Stomach (tissue), 8 donors: ENCODE measurements at regions not wholly inside any gene's neighbourhood (a gene's known extent, or its start where the extent isn't known, plus 50 kb on each side); places are given as distances from the start of the nearest gene placed in this dataset.
A peak's percentile ranks its signal among the peaks of the same experiment; 100 is the strongest.

Experiments
- DNase-seq, 2 donors: peaks; one replicate each; pipeline versions ENCODE4 v3.0.0 to v3.0.0-alpha.2; 2013 to 2019
- H3K27ac ChIP-seq, 5 donors: fragments of 200-600 bp in 4 of 5; sonication (generic) in 4 of 5; one replicate each; pipeline ENCODE4 v1.5.1; 2013 to 2019; ENCODE audit warnings: mild to moderate bottlenecking in 1 of 5, moderate library complexity in 1 of 5
- H3K27me3 ChIP-seq, 3 donors: fragments of 200-600 bp; sonication (generic); one replicate each; pipeline ENCODE4 v1.5.1; 2017 to 2019; ENCODE audit warnings: mixed run types in 1 of 3
- H3K36me3 ChIP-seq, 4 donors: fragments of 200-600 bp; sonication (generic); 1 replicate in 3 of 4; 2 replicates in 1 of 4; pipeline ENCODE4 v1.5.1; 2016 to 2019
- H3K4me1 ChIP-seq, 4 donors: fragments of 200-600 bp; sonication (generic); one replicate each; pipeline ENCODE4 v1.5.1; 2016 to 2019
- H3K4me3 ChIP-seq, 4 donors: fragments of 200-600 bp; sonication (generic) in 3 of 4; one replicate each; pipeline ENCODE4 v1.5.1; 2016 to 2019; ENCODE audit warnings: mild to moderate bottlenecking in 1 of 4
- H3K9me3 ChIP-seq, 4 donors: fragments of 200-600 bp; sonication (generic); one replicate each; pipeline ENCODE4 v1.5.1; 2016 to 2019
- EP300 ChIP-seq: sonication (generic); formaldehyde crosslinking; IDR thresholded peaks from one replicate; pipeline ENCODE4 v1.6.1; 2017; ENCODE audit warnings: antibody characterized with exemption
- POLR2A ChIP-seq, 4 donors: fragments of 450-650 bp; IDR thresholded peaks; one replicate each; pipeline ENCODE4 v1.6.1; 2016; ENCODE audit warnings: antibody characterized with exemption in 4 of 4, control low read depth in 2 of 4, mild to moderate bottlenecking in 1 of 4, moderate library complexity in 1 of 4
- POLR2AphosphoS5 ChIP-seq, 3 donors: sonication (generic); formaldehyde crosslinking; IDR thresholded peaks; one replicate each; pipeline ENCODE4 v1.6.1; 2016; ENCODE audit warnings: antibody characterized with exemption in 3 of 3
- WGBS, 5 donors: extraction: QIAGEN DNeasy Blood & Tissue Kit in 3 of 5; methylation state at CpG; one replicate each; pipeline versions ENCODE4 v1.1.5 to v1.1.7; 2013 to 2018; 5-methylcytosine and 5-hydroxymethylcytosine counted together
- intact Hi-C: fragments of 100-400 bp; cut with DNase I; formaldehyde crosslinking; loops from one replicate; pipeline ENCODE4 v1.15.1; 2023; ENCODE audit warnings: low total_unique reads
- TF ChIP-seq, protein P1 (sequence below), 7 experiments: fragments of 450-650 bp in 4 of 7; fragments of 200-600 bp in 3 of 7; sonication (generic) in 3 of 7; IDR thresholded peaks; one replicate each; pipeline ENCODE4 v1.5.1; 2016 to 2019; ENCODE audit warnings: antibody characterized with exemption in 7 of 7, control low read depth in 2 of 7, mild to moderate bottlenecking in 1 of 7
- donor health status: healthy with polysubstance abuse.
- donor health status: Bipolar disorder and iron deficiency.
- donor health status: healthy.

DNA sequence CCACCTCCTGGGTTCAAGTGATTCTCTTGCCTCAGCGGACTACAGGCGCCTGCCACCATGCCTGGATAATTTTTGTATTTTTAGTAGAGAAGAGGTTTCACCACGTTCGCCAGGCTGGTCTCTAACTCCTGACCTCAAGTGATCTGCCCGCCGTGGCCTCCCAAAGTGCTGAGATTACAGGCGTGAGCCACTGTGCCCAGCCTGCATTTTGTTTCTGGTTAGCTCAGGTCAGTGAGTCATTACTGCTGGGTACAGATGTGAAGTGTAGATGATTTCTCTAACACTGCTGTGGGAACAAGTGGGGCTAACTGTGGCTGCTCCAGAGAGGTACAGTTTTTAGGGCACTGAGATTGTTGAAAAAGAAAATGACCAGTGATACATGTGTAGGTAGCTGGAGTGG is 188.6 kb downstream of the PRL start:
- Histone ChIP-seq H3K27me3 (no peaks in the 10 kb centered on the region), H3K4me3 (no peak overlapping the region), H3K27ac (no peak overlapping the region), H3K36me3 (no peaks in the 10 kb centered on the region), H3K9me3 (no peaks in the 10 kb centered on the region), H3K4me1 (no peaks in the 10 kb centered on the region)
- WGBS, 5 donors, result 68 to 78% (median 76%) methylated on average over 7 of the region's 7 CpGs
- TF ChIP-seq, protein P1, sequence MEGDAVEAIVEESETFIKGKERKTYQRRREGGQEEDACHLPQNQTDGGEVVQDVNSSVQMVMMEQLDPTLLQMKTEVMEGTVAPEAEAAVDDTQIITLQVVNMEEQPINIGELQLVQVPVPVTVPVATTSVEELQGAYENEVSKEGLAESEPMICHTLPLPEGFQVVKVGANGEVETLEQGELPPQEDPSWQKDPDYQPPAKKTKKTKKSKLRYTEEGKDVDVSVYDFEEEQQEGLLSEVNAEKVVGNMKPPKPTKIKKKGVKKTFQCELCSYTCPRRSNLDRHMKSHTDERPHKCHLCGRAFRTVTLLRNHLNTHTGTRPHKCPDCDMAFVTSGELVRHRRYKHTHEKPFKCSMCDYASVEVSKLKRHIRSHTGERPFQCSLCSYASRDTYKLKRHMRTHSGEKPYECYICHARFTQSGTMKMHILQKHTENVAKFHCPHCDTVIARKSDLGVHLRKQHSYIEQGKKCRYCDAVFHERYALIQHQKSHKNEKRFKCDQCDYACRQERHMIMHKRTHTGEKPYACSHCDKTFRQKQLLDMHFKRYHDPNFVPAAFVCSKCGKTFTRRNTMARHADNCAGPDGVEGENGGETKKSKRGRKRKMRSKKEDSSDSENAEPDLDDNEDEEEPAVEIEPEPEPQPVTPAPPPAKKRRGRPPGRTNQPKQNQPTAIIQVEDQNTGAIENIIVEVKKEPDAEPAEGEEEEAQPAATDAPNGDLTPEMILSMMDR (IDR thresholded peaks at IDR 0.05), result no peak
- no peak for TF ChIP-seq POLR2AphosphoS5 (IDR thresholded peaks at IDR 0.05)
- TF ChIP-seq POLR2A (IDR thresholded peaks at IDR 0.05), result no peak
- TF ChIP-seq EP300, result no peak
- DNase-seq, result no peak
- intact Hi-C loops, result no loop called here

DNA sequence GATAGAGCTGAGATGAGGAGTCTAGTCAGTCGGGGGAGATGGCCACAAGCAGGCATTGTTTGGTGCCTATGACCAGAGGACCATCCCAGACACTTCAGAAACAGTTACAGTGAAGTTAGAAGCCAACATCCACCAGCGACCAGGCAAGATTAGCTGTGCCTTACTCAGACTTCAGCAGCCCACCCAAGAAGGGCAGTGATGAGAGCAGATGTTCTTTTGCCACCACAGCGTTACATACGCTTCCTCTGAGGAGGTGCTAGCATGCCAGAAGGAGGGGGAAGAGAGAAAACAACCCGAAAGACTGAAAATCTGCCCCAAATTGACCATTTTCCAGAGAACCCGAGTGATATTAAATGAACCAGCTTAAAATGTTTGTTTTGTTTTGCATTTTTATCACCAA is 186.8 kb downstream of the PRL start:
- H3K9me3 ChIP-seq, result no peaks in the 10 kb centered on the region
- WGBS, 5 donors, result 58 to 84% (median 74%) methylated on average over 6 of the region's 6 CpGs
- no peak for DNase-seq
- H3K4me3 ChIP-seq, result no peak overlapping the region
- no peaks in the 10 kb centered on the region for H3K4me1 ChIP-seq
- no peaks in the 10 kb centered on the region for H3K36me3 ChIP-seq
- intact Hi-C loops, result no loop called here
- TF ChIP-seq, protein P1 (IDR thresholded peaks at IDR 0.05), result no peak
- TF ChIP-seq POLR2A (IDR thresholded peaks at IDR 0.05), result no peak
- TF ChIP-seq POLR2AphosphoS5 (IDR thresholded peaks at IDR 0.05), result no peak
- no peak for TF ChIP-seq EP300
- H3K27ac ChIP-seq, result no peak overlapping the region
- H3K27me3 ChIP-seq, result no peaks in the 10 kb centered on the region

DNA sequence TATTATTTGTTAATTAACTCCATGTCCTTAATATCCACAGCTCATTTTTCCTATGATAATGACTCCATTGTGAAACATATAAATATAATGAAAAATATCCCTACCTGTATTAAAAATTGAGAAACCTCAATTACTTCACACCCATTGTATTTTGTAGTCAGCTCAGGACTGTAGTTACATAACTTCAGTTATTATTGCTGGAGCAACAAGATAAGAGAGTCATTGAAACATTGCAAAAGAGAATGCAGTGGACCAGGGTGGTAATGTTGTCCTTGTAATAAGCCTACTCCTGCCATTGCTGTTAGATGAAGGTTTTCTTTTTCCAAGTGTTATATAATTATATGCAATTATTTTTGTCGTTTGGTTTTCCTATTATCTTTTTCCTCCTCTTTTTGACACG is 184.4 kb downstream of the PRL start:
- WGBS, 5 donors, result 52 to 72% (median 57%) methylated on average over 2 of the region's 2 CpGs
- no peaks in the 10 kb centered on the region for H3K4me1 ChIP-seq
- no peak overlapping the region for H3K4me3 ChIP-seq
- no peaks in the 10 kb centered on the region for H3K27me3 ChIP-seq
- no peak for DNase-seq
- TF ChIP-seq POLR2AphosphoS5 (IDR thresholded peaks at IDR 0.05) (no peak), EP300 (no peak), POLR2A (IDR thresholded peaks at IDR 0.05) (no peak)
- TF ChIP-seq, protein P1 (IDR thresholded peaks at IDR 0.05), result no peak
- no peaks in the 10 kb centered on the region for H3K9me3 ChIP-seq
- H3K36me3 ChIP-seq, result no peaks in the 10 kb centered on the region
- intact Hi-C loops, result no loop called here
- H3K27ac ChIP-seq, result no peak overlapping the region

GRCh38 chr6:22113026-22113766 is 183.6 kb downstream of the PRL start:
- Histone ChIP-seq H3K9me3 (no peaks in the 10 kb centered on the region), H3K27me3 (no peaks in the 10 kb centered on the region), H3K36me3 (no peaks in the 10 kb centered on the region), H3K27ac (no peak overlapping the region), H3K4me3 (no peak overlapping the region), H3K4me1 (no peaks in the 10 kb centered on the region)
- no peak for DNase-seq
- intact Hi-C loops, result no loop called here
- 68 to 79% (median 71%) methylated on average over 4 of the region's 4 CpGs for WGBS, 5 donors
- TF ChIP-seq EP300 (no peak), POLR2AphosphoS5 (IDR thresholded peaks at IDR 0.05) (peak in 1 of 3 donors; percentile 54)
- TF ChIP-seq, protein P1 (IDR thresholded peaks at IDR 0.05), result no peak
